Endothelial cell of umbilical vein (primary cell): ENCODE measurements at regions not wholly inside any gene's neighbourhood (a gene's known extent, or its start where the extent isn't known, plus 50 kb on each side); places are given as distances from the start of the nearest gene placed in this dataset.

Experiments used
- BruUV-seq: library from RNA; stranded (reverse); fragments of 400-500 nt; replicated peaks from 2 replicates; lab custom pipeline; 2021; lab: Mats Ljungman, UMichigan
- CTCF ChIA-PET: fragments of 300-600, 350-600 bp; sonication (Branson Sonifier 250); formaldehyde crosslinking; loops from one replicate; lab custom pipeline; 2021; ENCODE audit warnings: antibody characterized with exemption, inconsistent platforms; lab: Charles Lee
- POLR2A ChIA-PET: fragments of 300-600, 350-600 bp; sonication (Branson Sonifier 250); formaldehyde crosslinking; loops from one replicate; lab custom pipeline; 2021; ENCODE audit warnings: antibody characterized with exemption, inconsistent platforms; lab: Charles Lee
- DNase-seq: peaks from one replicate; pipeline ENCODE4 v3.0.0-alpha.2; 2011; ENCODE audit warnings: low read depth, low spot score
- FAIRE-seq: peaks from 2 replicates; lab custom pipeline; 2011; peaks lifted over from hg19 to GRCh38; lab: Jason Lieb, UNC
- H2AFZ ChIP-seq: 2 replicates; pipeline ENCODE4 v1.6.0; 2012; ENCODE audit warnings: low read depth, low read length, control low read depth, inconsistent platforms
- H3K27ac ChIP-seq: 2 replicates; pipeline ENCODE4 v1.5.1; 2011; ENCODE audit warnings: low read depth, mild to moderate bottlenecking, control low read depth, low read length, moderate library complexity; ENCODE audit not compliant: insufficient read depth
- H3K27me3 ChIP-seq, 2 experiments: 2 replicates each; pipeline versions ENCODE4 v1.6.0 to v1.6.1; 2011; ENCODE audit warnings: low read length in 2 of 2, mixed read lengths in 1 of 2; ENCODE audit not compliant: control insufficient read depth in 2 of 2, insufficient read depth in 2 of 2
- H3K36me3 ChIP-seq, 2 experiments: 2 replicates in 1 of 2; 3 replicates in 1 of 2; pipeline ENCODE4 v1.5.1; 2011; ENCODE audit warnings: low read length in 2 of 2, mild to moderate bottlenecking in 1 of 2, moderate library complexity in 1 of 2; ENCODE audit not compliant: control insufficient read depth in 2 of 2, insufficient read depth in 2 of 2; ENCODE audit errors: extremely low read depth in 1 of 2
- H3K4me1 ChIP-seq: 3 replicates; pipeline ENCODE4 v1.5.1; 2011; ENCODE audit warnings: mild to moderate bottlenecking, low read length; ENCODE audit not compliant: control insufficient read depth, insufficient read depth; ENCODE audit errors: extremely low read depth
- H3K4me2 ChIP-seq: 2 replicates; pipeline ENCODE4 v1.6.1; 2011; ENCODE audit warnings: low read length, control low read depth, mixed read lengths; ENCODE audit not compliant: insufficient read depth
- H3K4me3 ChIP-seq, 3 experiments: fragments of 200-600 bp in 1 of 3; sonication (generic), shearing (Covaris generic) in 1 of 3; replicated peaks in 1 of 3; 2 replicates each; pipeline ENCODE4 v1.5.1; 2011 to 2016; ENCODE audit warnings: control low read depth in 3 of 3, low read length in 3 of 3, mild to moderate bottlenecking in 2 of 3, inconsistent platforms in 1 of 3, low read depth in 1 of 3, moderate library complexity in 1 of 3; ENCODE audit not compliant: insufficient read depth in 1 of 3
- H3K79me2 ChIP-seq: 2 replicates; pipeline ENCODE4 v1.6.0; 2012; ENCODE audit warnings: low read length, inconsistent platforms; ENCODE audit not compliant: control insufficient read depth, insufficient read depth
- H3K9ac ChIP-seq: replicated peaks from 2 replicates; pipeline ENCODE3; 2011; ENCODE audit warnings: low read length, control low read depth; ENCODE audit not compliant: insufficient read depth; ENCODE audit errors: extremely low read depth
- H3K9me1 ChIP-seq: replicated peaks from 3 replicates; pipeline ENCODE4 v1.6.0; 2011; ENCODE audit warnings: mild to moderate bottlenecking, low read length; ENCODE audit not compliant: control insufficient read depth, insufficient read depth; ENCODE audit errors: extremely low read depth
- H3K9me3 ChIP-seq: replicated peaks from 2 replicates; pipeline ENCODE4 v1.5.1; 2012; ENCODE audit warnings: low read length, inconsistent platforms; ENCODE audit not compliant: control insufficient read depth, insufficient read depth
- H4K20me1 ChIP-seq: replicated peaks from 2 replicates; pipeline ENCODE3; 2011; ENCODE audit warnings: mild to moderate bottlenecking, low read length; ENCODE audit not compliant: control insufficient read depth, insufficient read depth; ENCODE audit errors: extremely low read depth
- CTCF ChIP-seq, 2 donors: IDR thresholded peaks; 1 replicate in 1 of 2; 2 replicates in 1 of 2; pipeline ENCODE4 v1.5.1; 2011; ENCODE audit warnings: low read length in 2 of 2, mild to moderate bottlenecking in 2 of 2, moderate library complexity in 2 of 2, control low read depth in 1 of 2, inconsistent platforms in 1 of 2, low read depth in 1 of 2; ENCODE audit not compliant: insufficient read depth in 1 of 2; ENCODE audit errors: extremely low read depth in 1 of 2
- EZH2 ChIP-seq: IDR thresholded peaks from 2 replicates; pipeline ENCODE4 v1.6.1; 2012; ENCODE audit warnings: borderline replicate concordance, low read depth, mild to moderate bottlenecking, moderate library complexity, low read length, inconsistent platforms; ENCODE audit not compliant: severe bottlenecking
- FOS ChIP-seq: IDR thresholded peaks from 2 replicates; pipeline ENCODE4 v1.6.1; 2011; ENCODE audit warnings: mild to moderate bottlenecking, low read length, moderate library complexity, borderline replicate concordance; ENCODE audit not compliant: insufficient read depth
- GATA2 ChIP-seq: IDR thresholded peaks from 2 replicates; pipeline ENCODE4 v1.7.0; 2011; ENCODE audit warnings: low read depth, mild to moderate bottlenecking, moderate library complexity, mixed read lengths, low read length; ENCODE audit not compliant: insufficient read length, insufficient read depth
- JUN ChIP-seq: IDR thresholded peaks from 2 replicates; pipeline ENCODE4 v1.6.1; 2011; ENCODE audit warnings: borderline replicate concordance, low read depth; ENCODE audit not compliant: insufficient read length, insufficient read depth
- MAX ChIP-seq: IDR thresholded peaks from 2 replicates; pipeline ENCODE4 v1.6.1; 2011; ENCODE audit not compliant: insufficient read depth, insufficient read length
- MYC ChIP-seq: IDR thresholded peaks from one replicate; pipeline ENCODE4 v1.6.1; 2011; ENCODE audit warnings: mild to moderate bottlenecking, low read depth, low read length
- POLR2A ChIP-seq: IDR thresholded peaks from 2 replicates; pipeline ENCODE4 v1.6.1; 2012; ENCODE audit warnings: low read depth, mild to moderate bottlenecking, control low read depth, low read length
- POLR2AphosphoS5 ChIP-seq: IDR thresholded peaks from 2 replicates; pipeline ENCODE4 v1.6.1; 2012; ENCODE audit warnings: low read depth, mild to moderate bottlenecking, control low read depth, low read length, moderate library complexity; ENCODE audit not compliant: insufficient read depth
- dilution Hi-C: fragments of 300-500 bp; cut with MboI; formaldehyde crosslinking; loops from one replicate; pipeline ENCODE4 v1.15.0; 2019; ENCODE audit warnings: low sequenced_read_pairs; ENCODE audit not compliant: extremely low pct_ligation_motif_present
- intact Hi-C: fragments of 100-400 bp; cut with micrococcal nuclease; formaldehyde crosslinking; loops from one replicate; pipeline ENCODE4 v1.10.0; 2022

GRCh38 chr7:109351493-109351892 lies 781.8 kb downstream of the DNAJB9 start:
- no TSS peak for BruUV-seq
- Histone ChIP-seq H3K9me1 (no peaks in the 10 kb centered on the region), H3K4me1 (no peaks in the 10 kb centered on the region), H4K20me1 (no peaks in the 10 kb centered on the region), H3K79me2 (no peaks in the 10 kb centered on the region), H3K4me3 (no peak overlapping the region), H3K27ac (no peak overlapping the region), H3K27me3 (no peaks in the 10 kb centered on the region), H3K4me2 (no peak overlapping the region), H3K9ac (no peak overlapping the region), H2AFZ (no peak overlapping the region), H3K9me3 (no peaks in the 10 kb centered on the region), H3K36me3 (no peaks in the 10 kb centered on the region)
- ChIA-PET CTCF (interaction anchor here (1.1 kb wide), 1 partner anchor 8 kb away, joined by 3 read pairs; no protein-coding TSS in a partner anchor), POLR2A (no interaction called here)
- dilution Hi-C loops (no loop called here), intact Hi-C loops (no loop called here)
- TF ChIP-seq JUN (no peak), EZH2 (no peak), POLR2A (no peak), FOS (no peak), POLR2AphosphoS5 (no peak), MYC (no peak), CTCF (IDR thresholded peaks at IDR 0.05; ENCODE audit: extremely low read depth in 1 of 2, insufficient read depth in 1 of 2, low read depth in 1 of 2, low read length in 2 of 2) (no peak), GATA2 (no peak), MAX (no peak)
- no peak for DNase-seq
- no peak for FAIRE-seq
